ENCODE measurements at regions not wholly inside any gene's neighbourhood (a gene's known extent, or its start where the extent isn't known, plus 50 kb on each side); places are given as distances from the start of the nearest gene placed in this dataset.

- no peak overlapping the region for H3K4me3 ChIP-seq
- no peaks in the 10 kb centered on the region for H3K27me3 ChIP-seq
- intact Hi-C loops (cut with DNase I) = no loop called here
- H3K9me3 ChIP-seq = no peaks in the 10 kb centered on the region
- no peaks in the 10 kb centered on the region for H3K36me3 ChIP-seq
- no peaks in the 10 kb centered on the region for H3K4me1 ChIP-seq
- TF ChIP-seq CTCF (IDR thresholded peaks at IDR 0.05) (no peak), POLR2A (IDR thresholded peaks at IDR 0.05) (no peak)
- no peak for DNase-seq
- H3K27ac ChIP-seq = no peak overlapping the region
Observed at GRCh38 chr4:130705023-130705422, 1609.1 kb downstream of the C4orf33 start.

GRCh38 chr4:130712038-130712437, 1616.1 kb downstream of the C4orf33 start:
- DNase-seq = no peak

GRCh38 chr4:130714006-130714405, 1618.1 kb downstream of the C4orf33 start:
- no peaks in the 10 kb centered on the region for H3K36me3 ChIP-seq
- H3K4me3 ChIP-seq = no peak overlapping the region
- no peak overlapping the region for H3K27ac ChIP-seq
- intact Hi-C loops (cut with DNase I) = no loop called here
- H3K27me3 ChIP-seq = no peaks in the 10 kb centered on the region
- H3K4me1 ChIP-seq = no peaks in the 10 kb centered on the region
- TF ChIP-seq CTCF (IDR thresholded peaks at IDR 0.05) (no peak), POLR2A (IDR thresholded peaks at IDR 0.05) (no peak)
- no peaks in the 10 kb centered on the region for H3K9me3 ChIP-seq
- WGBS, 2 donors = 40 to 54% methylated on average over 1 of the region's 1 CpG
- DNase-seq = no peak

More at GRCh38 chr4:130712038-130712437, 1616.1 kb downstream of the C4orf33 start:
- Histone ChIP-seq H3K9me3 (no peaks in the 10 kb centered on the region), H3K27ac (no peak overlapping the region), H3K36me3 (no peaks in the 10 kb centered on the region), H3K4me1 (no peaks in the 10 kb centered on the region), H3K4me3 (no peak overlapping the region), H3K27me3 (no peaks in the 10 kb centered on the region)
- WGBS, 2 donors = 14 to 21% methylated on average over 1 of the region's 1 CpG
- TF ChIP-seq CTCF (IDR thresholded peaks at IDR 0.05) (no peak), POLR2A (IDR thresholded peaks at IDR 0.05) (no peak)
- intact Hi-C loops (cut with DNase I) = no loop called here

GRCh38 chr4:130722361-130722760, 1626.4 kb downstream of the C4orf33 start:
- H3K36me3 ChIP-seq = no peaks in the 10 kb centered on the region
- no peaks in the 10 kb centered on the region for H3K9me3 ChIP-seq
- no peaks in the 10 kb centered on the region for H3K27me3 ChIP-seq
- DNase-seq = no peak
- intact Hi-C loops (cut with DNase I) = no loop called here
- no peak overlapping the region for H3K4me3 ChIP-seq
- no peak overlapping the region for H3K27ac ChIP-seq
- no peaks in the 10 kb centered on the region for H3K4me1 ChIP-seq
- TF ChIP-seq POLR2A (IDR thresholded peaks at IDR 0.05) = no peak
- TF ChIP-seq CTCF (IDR thresholded peaks at IDR 0.05) = no peak

- Histone ChIP-seq H3K27ac (no peak overlapping the region), H3K4me3 (no peak overlapping the region), H3K27me3 (no peaks in the 10 kb centered on the region), H3K9me3 (no peaks in the 10 kb centered on the region), H3K36me3 (no peaks in the 10 kb centered on the region), H3K4me1 (no peaks in the 10 kb centered on the region)
- no peak for DNase-seq
- TF ChIP-seq CTCF (IDR thresholded peaks at IDR 0.05) (no peak), POLR2A (IDR thresholded peaks at IDR 0.05) (no peak)
- 93% methylated on average over 4 of the region's 7 CpGs; no CpG with 5 or more reads in 1 of the 2 donors for WGBS, 2 donors
- intact Hi-C loops (cut with DNase I) = no loop called here
Observed at GRCh38 chr4:130736436-130737185, 1640.7 kb downstream of the C4orf33 start.
